ENCODE measurements at regions not wholly inside any gene's neighbourhood (a gene's known extent, or its start where the extent isn't known, plus 50 kb on each side); places are given as distances from the start of the nearest gene placed in this dataset.

DNA sequence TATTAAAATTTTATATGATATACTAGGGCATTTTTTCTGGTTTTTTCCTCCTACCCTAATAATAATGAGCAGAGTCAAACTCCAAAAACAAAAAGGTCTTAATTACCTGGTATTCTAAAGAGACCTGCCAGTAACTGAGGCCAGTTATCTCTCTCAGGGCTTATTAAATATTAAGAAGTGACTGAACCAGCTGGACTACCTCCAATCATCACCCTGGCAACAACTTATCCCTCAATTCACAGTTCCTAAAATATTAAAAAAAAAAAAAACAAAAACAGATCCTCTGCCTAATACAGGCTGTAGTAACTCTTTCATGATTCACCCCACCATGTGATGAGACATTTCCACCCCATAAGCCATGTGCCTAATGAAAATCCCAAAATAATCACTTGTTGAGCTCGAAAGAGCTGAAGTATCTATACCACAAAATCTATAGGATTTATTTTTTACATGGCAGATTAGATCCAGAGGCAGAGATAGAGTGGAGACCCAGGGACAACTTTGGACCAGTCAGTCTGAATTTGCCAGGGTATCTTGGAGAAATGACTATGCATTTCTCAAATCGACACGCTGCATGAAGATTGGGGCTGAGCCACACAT, 698.0 kb downstream of the FAT4 start:
- Histone ChIP-seq H3K4me3 (no peak overlapping the region), H3K9me3 (peaks cover 7% of the 10 kb centered on the region), H3K36me3 (ENCODE audit: low read depth) (no peaks in the 10 kb centered on the region), H3K4me1 (ENCODE audit: low read depth) (no peaks in the 10 kb centered on the region)
- intact Hi-C loops (cut with DNase I, micrococcal nuclease): no loop called here
- DNase-seq: no peak
- TF ChIP-seq, protein P1, sequence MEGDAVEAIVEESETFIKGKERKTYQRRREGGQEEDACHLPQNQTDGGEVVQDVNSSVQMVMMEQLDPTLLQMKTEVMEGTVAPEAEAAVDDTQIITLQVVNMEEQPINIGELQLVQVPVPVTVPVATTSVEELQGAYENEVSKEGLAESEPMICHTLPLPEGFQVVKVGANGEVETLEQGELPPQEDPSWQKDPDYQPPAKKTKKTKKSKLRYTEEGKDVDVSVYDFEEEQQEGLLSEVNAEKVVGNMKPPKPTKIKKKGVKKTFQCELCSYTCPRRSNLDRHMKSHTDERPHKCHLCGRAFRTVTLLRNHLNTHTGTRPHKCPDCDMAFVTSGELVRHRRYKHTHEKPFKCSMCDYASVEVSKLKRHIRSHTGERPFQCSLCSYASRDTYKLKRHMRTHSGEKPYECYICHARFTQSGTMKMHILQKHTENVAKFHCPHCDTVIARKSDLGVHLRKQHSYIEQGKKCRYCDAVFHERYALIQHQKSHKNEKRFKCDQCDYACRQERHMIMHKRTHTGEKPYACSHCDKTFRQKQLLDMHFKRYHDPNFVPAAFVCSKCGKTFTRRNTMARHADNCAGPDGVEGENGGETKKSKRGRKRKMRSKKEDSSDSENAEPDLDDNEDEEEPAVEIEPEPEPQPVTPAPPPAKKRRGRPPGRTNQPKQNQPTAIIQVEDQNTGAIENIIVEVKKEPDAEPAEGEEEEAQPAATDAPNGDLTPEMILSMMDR (IDR thresholded peaks at IDR 0.05): no peak
- ATAC-seq: no peak

DNA sequence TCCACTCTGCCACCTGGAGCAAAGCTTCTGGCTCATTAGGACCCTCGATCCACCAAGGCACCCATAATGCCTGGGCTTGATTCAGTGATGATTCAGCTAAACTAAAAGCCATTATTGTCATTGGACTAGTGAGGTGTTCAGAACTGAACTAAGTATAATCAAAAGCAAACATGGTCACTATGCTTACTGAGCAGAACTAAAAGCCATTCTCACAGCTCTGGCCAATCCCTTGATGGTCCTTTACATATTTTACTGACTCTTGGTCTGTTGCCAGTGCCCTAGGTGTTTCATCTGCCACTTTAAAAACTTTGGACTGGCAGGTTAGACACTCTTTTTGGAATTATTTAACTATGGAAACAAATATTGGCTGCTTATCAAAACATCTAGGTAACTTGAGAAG, 703.5 kb downstream of the FAT4 start:
- Histone ChIP-seq H3K4me3 (no peak overlapping the region), H3K36me3 (ENCODE audit: low read depth) (no peaks in the 10 kb centered on the region), H3K4me1 (ENCODE audit: low read depth) (no peaks in the 10 kb centered on the region), H3K9me3 (no peaks in the 10 kb centered on the region)
- ATAC-seq: no peak
- no peak for DNase-seq
- TF ChIP-seq, protein P1 (IDR thresholded peaks at IDR 0.05): no peak
- intact Hi-C loops (cut with DNase I, micrococcal nuclease): no loop called here

DNA sequence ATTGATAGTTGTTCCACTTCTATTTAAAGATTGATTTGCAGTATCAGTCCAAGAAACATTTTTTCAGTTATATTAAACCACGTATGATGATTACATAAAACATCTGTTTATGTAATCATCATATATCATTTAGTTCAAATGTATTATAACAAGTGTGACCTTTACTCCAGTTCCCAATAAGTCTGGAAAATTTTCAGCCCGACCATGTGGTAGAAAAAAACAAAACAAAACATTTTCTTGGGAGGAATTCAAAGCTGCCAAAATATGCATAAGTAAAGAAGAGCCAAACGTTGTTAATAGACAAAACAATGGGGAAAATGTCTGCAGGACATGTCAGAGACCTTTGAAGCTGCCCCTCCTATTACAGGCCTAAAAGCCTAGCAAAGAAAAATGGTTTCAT, 709.1 kb downstream of the FAT4 start:
- Histone ChIP-seq H3K36me3 (ENCODE audit: low read depth) (no peaks in the 10 kb centered on the region), H3K4me3 (no peak overlapping the region), H3K4me1 (ENCODE audit: low read depth) (no peaks in the 10 kb centered on the region), H3K9me3 (no peaks in the 10 kb centered on the region)
- ATAC-seq (no peak), DNase-seq (no peak)
- TF ChIP-seq, protein P1 (IDR thresholded peaks at IDR 0.05): no peak
- intact Hi-C loops (cut with DNase I, micrococcal nuclease): no loop called here

DNA sequence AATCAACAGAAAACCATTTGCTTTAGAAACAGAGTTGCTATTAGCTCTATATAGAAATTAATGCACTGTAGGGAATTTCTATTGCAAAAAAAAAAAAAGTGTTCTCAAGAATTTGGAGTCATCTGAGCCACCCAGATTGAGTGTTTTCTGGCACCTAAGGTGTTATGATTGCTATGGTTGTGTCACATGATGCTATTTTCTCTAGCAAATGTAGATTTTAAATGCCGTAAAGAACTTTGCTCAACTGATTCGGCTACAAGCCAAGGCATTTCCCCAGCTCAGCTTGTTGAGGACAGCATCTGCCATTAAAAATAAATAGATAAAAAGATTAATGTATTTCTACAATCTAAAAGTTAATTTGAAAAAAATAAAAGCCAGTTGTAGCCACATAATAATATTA, 712.8 kb downstream of the FAT4 start:
- Histone ChIP-seq H3K36me3 (ENCODE audit: low read depth) (no peaks in the 10 kb centered on the region), H3K4me1 (ENCODE audit: low read depth) (no peaks in the 10 kb centered on the region), H3K9me3 (peaks cover 5% of the 10 kb centered on the region), H3K4me3 (no peak overlapping the region)
- ATAC-seq: no peak
- intact Hi-C loops (cut with DNase I, micrococcal nuclease): no loop called here
- no peak for DNase-seq
- TF ChIP-seq, protein P1 (IDR thresholded peaks at IDR 0.05): no peak

DNA sequence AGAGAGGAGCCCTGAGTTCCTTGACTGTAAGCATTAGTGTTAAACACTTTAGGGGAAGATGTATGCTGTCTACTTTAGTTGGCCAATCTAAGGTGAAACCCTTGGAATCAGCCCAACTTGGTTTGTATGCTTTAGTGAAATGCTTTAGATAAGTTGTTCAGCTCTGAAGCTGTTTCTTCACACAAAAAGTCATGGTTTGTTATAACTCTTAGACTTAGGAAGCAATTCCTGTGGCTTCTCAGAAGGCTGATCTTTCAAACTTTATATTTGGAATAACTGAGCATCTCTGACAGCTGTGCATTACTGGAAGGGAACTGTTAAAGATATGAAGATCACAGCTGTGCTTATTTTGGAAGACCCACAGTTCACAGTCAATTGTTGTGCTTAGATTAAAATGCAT, 714.1 kb downstream of the FAT4 start:
- ATAC-seq (no peak), DNase-seq (no peak)
- Histone ChIP-seq H3K4me1 (ENCODE audit: low read depth) (no peaks in the 10 kb centered on the region), H3K4me3 (no peak overlapping the region), H3K36me3 (ENCODE audit: low read depth) (no peaks in the 10 kb centered on the region), H3K9me3 (peaks cover 5% of the 10 kb centered on the region)
- TF ChIP-seq, protein P1 (IDR thresholded peaks at IDR 0.05): no peak
- intact Hi-C loops (cut with DNase I, micrococcal nuclease): no loop called here

DNA sequence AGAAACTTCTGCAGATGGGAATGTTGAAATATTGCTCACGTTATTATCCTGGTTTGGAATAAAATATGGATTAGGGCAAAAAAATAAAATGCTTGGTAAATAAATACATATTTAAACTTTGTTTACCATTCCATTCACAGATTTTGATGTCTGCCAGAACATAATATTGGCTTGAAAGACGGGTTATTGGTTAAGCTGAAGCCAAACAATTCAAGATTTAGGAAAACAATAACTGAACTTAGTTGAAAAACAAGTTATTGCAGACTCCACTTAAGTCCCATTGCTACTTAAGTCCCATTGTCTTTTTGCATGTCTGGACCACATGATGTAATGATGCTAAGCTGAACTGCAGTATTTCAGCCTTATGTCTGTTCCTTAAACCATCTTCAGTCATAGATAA, 722.5 kb downstream of the FAT4 start:
- no peaks in the 10 kb centered on the region for H3K36me3 ChIP-seq (ENCODE audit: low read depth)
- H3K4me1 ChIP-seq (ENCODE audit: low read depth): no peaks in the 10 kb centered on the region
- ATAC-seq (no peak), DNase-seq (no peak)
- TF ChIP-seq, protein P1 (IDR thresholded peaks at IDR 0.05): no peak
- no peaks in the 10 kb centered on the region for H3K9me3 ChIP-seq
- no peak overlapping the region for H3K4me3 ChIP-seq
- intact Hi-C loops (cut with DNase I, micrococcal nuclease): no loop called here
